A549 (cell line): ENCODE measurements at regions not wholly inside any gene's neighbourhood (a gene's known extent, or its start where the extent isn't known, plus 50 kb on each side); places are given as distances from the start of the nearest gene placed in this dataset.

Experiments used
- ATAC-seq, 2 experiments: fragments of 200-7000 bp in 1 of 2; fragments of >200 bp in 1 of 2; cut with Nextera tagmentation in 1 of 2; cut with Tn5 transposase in 1 of 2; 3 replicates each; pipeline versions ENCODE4 v1.8.0 to v1.9.1; 2018 to 2020; ENCODE audit warnings: mild to moderate bottlenecking in 1 of 2, moderate library complexity in 1 of 2
- CTCF ChIA-PET: fragments of 300-600 bp; sonication (Branson Sonifier 250); formaldehyde crosslinking; extraction: SDS; loops from one replicate; lab custom pipeline; 2021; ENCODE audit warnings: antibody characterized with exemption, inconsistent platforms; lab: Yijun Ruan, JAX
- POLR2A ChIA-PET: fragments of 350-600 bp; formaldehyde crosslinking; extraction: SDS; loops from one replicate; lab custom pipeline; 2021; ENCODE audit warnings: antibody characterized with exemption, inconsistent platforms; lab: Yijun Ruan, JAX
- DNase-seq, 2 experiments: peaks; one replicate each; pipeline versions ENCODE4 v3.0.0 to v3.0.0-alpha.2; 2011 to 2016; ENCODE audit warnings: low read depth in 1 of 2, low spot score in 1 of 2
- FAIRE-seq: peaks from 2 replicates; lab custom pipeline; 2011; peaks lifted over from hg19 to GRCh38; lab: Jason Lieb, UNC
- H3K27ac ChIP-seq, 2 experiments: fragments of >200 bp; sonication (Bioruptor Twin); formaldehyde crosslinking; 3 replicates each; pipeline ENCODE4 v1.5.1; 2016 to 2017
- H3K4me1 ChIP-seq: fragments of >200 bp; sonication (Bioruptor Twin); formaldehyde crosslinking; 3 replicates; pipeline ENCODE4 v1.6.1; 2016
- H3K4me2 ChIP-seq: fragments of >200 bp; sonication (Bioruptor Twin); formaldehyde crosslinking; 3 replicates; pipeline ENCODE4 v1.6.1; 2016
- H3K4me3 ChIP-seq: fragments of >200 bp; sonication (Bioruptor Twin); formaldehyde crosslinking; 3 replicates; pipeline ENCODE4 v1.5.1; 2016
- H3K9me3 ChIP-seq: fragments of >200 bp; sonication (Bioruptor Twin); formaldehyde crosslinking; 3 replicates; pipeline ENCODE4 v1.6.1; 2016
- BHLHE40 ChIP-seq: IDR thresholded peaks from 2 replicates; pipeline ENCODE4 v1.6.1; 2012; ENCODE audit warnings: low read depth, low read length, inconsistent platforms
- CEBPB ChIP-seq, 2 experiments: fragments of >200 bp in 1 of 2; sonication (Bioruptor Twin) in 1 of 2; formaldehyde crosslinking in 1 of 2; IDR thresholded peaks; 2 replicates each; pipeline ENCODE4 v1.6.1; 2012 to 2016
- CHD2 ChIP-seq: fragments of 150-350 bp; IDR thresholded peaks from 2 replicates; pipeline ENCODE4 v1.6.1; 2014; ENCODE audit warnings: low read length; ENCODE audit not compliant: partially characterized antibody
- EHMT2 ChIP-seq: fragments of 200-600 bp; sonication (generic); IDR thresholded peaks from 2 replicates; pipeline ENCODE4 v1.6.1; 2016; ENCODE audit warnings: antibody characterized with exemption, low read depth, mild to moderate bottlenecking, moderate library complexity
- ESRRA ChIP-seq: fragments of 150-350 bp; IDR thresholded peaks from 2 replicates; pipeline ENCODE4 v1.6.1; 2014; ENCODE audit warnings: mild to moderate bottlenecking, low read length, borderline replicate concordance
- FOSL2 ChIP-seq, 2 experiments: fragments of 450-650 bp in 1 of 2; fragments of >200 bp in 1 of 2; sonication (Bioruptor Twin) in 1 of 2; formaldehyde crosslinking; IDR thresholded peaks; 2 replicates each; pipeline versions ENCODE4 v1.5.0 to v1.6.1; 2016 to 2020; ENCODE audit warnings: mild to moderate bottlenecking in 1 of 2, moderate library complexity in 1 of 2
- GATA3 ChIP-seq: IDR thresholded peaks from 2 replicates; pipeline ENCODE4 v1.6.1; 2012; ENCODE audit warnings: borderline replicate concordance
- HOXB13 ChIP-seq: fragments of 250-450 bp; sonication (Bioruptor Pico); IDR thresholded peaks from 2 replicates; pipeline ENCODE4 v1.5.0; 2020; ENCODE audit warnings: low read depth, mild to moderate bottlenecking, moderate library complexity
- KDM1A ChIP-seq: fragments of 200-600 bp; sonication (generic); IDR thresholded peaks from 2 replicates; pipeline ENCODE4 v1.6.1; 2016; ENCODE audit warnings: low read depth, mild to moderate bottlenecking
- KDM5A ChIP-seq: fragments of 200-600 bp; sonication (generic); IDR thresholded peaks from 2 replicates; pipeline ENCODE4 v1.6.1; 2016; ENCODE audit warnings: antibody characterized with exemption, mild to moderate bottlenecking
- MAX ChIP-seq: IDR thresholded peaks from 2 replicates; pipeline ENCODE4 v1.6.1; 2012
- MAZ ChIP-seq: fragments of 150-350 bp; IDR thresholded peaks from 2 replicates; pipeline ENCODE4 v1.6.1; 2014; ENCODE audit warnings: antibody characterized with exemption, low read depth, low read length, borderline replicate concordance
- NFE2L2 ChIP-seq: fragments of 150-350 bp; conservative IDR thresholded peaks from 2 replicates; pipeline ENCODE4 v1.6.1; 2014; ENCODE audit warnings: low read length
- NPAS2 ChIP-seq: fragments of 250-450 bp; sonication (Bioruptor Pico); IDR thresholded peaks from 2 replicates; pipeline ENCODE4 v1.8.0; 2022; ENCODE audit warnings: mild to moderate bottlenecking, moderate library complexity, borderline replicate concordance
- NR3C1 ChIP-seq: fragments of >200 bp; sonication (Bioruptor Twin); formaldehyde crosslinking; IDR thresholded peaks from 3 replicates; pipeline ENCODE4 v1.6.1; 2017
- PHF8 ChIP-seq: fragments of 200-600 bp; sonication (generic); IDR thresholded peaks from 2 replicates; pipeline ENCODE4 v1.6.1; 2016; ENCODE audit warnings: low read depth, mild to moderate bottlenecking, antibody characterized with exemption, moderate library complexity, borderline replicate concordance
- POLR2A ChIP-seq: IDR thresholded peaks from 2 replicates; pipeline ENCODE4 v1.6.1; 2012; ENCODE audit warnings: mild to moderate bottlenecking, low read length
- RAD21 ChIP-seq, 2 experiments: fragments of >200 bp in 1 of 2; sonication (Bioruptor Twin) in 1 of 2; formaldehyde crosslinking in 1 of 2; IDR thresholded peaks in 1 of 2; conservative IDR thresholded peaks in 1 of 2; 2 replicates in 1 of 2; 3 replicates in 1 of 2; pipeline ENCODE4 v1.6.1; 2012 to 2018; ENCODE audit warnings: inconsistent platforms in 1 of 2
- RCOR1 ChIP-seq: fragments of 150-350 bp; IDR thresholded peaks from 2 replicates; pipeline ENCODE4 v1.6.1; 2014; ENCODE audit warnings: antibody characterized with exemption, low read length, low read depth
- RNF2 ChIP-seq: fragments of 200-600 bp; sonication (generic); IDR thresholded peaks from 2 replicates; pipeline ENCODE4 v1.6.1; 2016; ENCODE audit warnings: low read depth, mild to moderate bottlenecking, antibody characterized with exemption, moderate library complexity, borderline replicate concordance
- SREBF2 ChIP-seq: fragments of 450-650 bp; IDR thresholded peaks from 2 replicates; pipeline ENCODE4 v1.6.1; 2014; ENCODE audit warnings: mild to moderate bottlenecking, moderate library complexity
- TFCP2L1 ChIP-seq: fragments of 250-450 bp; sonication (Bioruptor Pico); IDR thresholded peaks from 2 replicates; pipeline ENCODE4 v1.5.0; 2021; ENCODE audit warnings: mild to moderate bottlenecking
- ZC3H11A ChIP-seq: fragments of 450-650 bp; IDR thresholded peaks from 2 replicates; pipeline ENCODE4 v1.6.1; 2014; ENCODE audit warnings: antibody characterized with exemption, mild to moderate bottlenecking
- ZFP36 ChIP-seq: fragments of 450-650 bp; IDR thresholded peaks from 2 replicates; pipeline ENCODE4 v1.6.1; 2014; ENCODE audit warnings: borderline replicate concordance; ENCODE audit not compliant: partially characterized antibody
- WGBS: methylation state at CpG from one replicate; pipeline ENCODE4 v1.1.6; 2017; ENCODE audit errors: missing lambda C conversion rate; 5-methylcytosine and 5-hydroxymethylcytosine counted together
- TF ChIP-seq, protein P1 (sequence below): fragments of 450-650 bp; IDR thresholded peaks from 2 replicates; pipeline ENCODE4 v1.6.1; 2014; ENCODE audit warnings: antibody characterized with exemption
- TF ChIP-seq, protein P2 (sequence below): fragments of 250-450 bp; sonication (Bioruptor Pico); IDR thresholded peaks from 2 replicates; pipeline ENCODE4 v1.5.0; 2021; ENCODE audit warnings: mild to moderate bottlenecking, moderate library complexity, borderline replicate concordance

GRCh38 chr18:27549335-27550039, 364.4 kb upstream of the CHST9 start:
- Histone ChIP-seq H3K4me1 (no peaks in the 10 kb centered on the region), H3K27ac (no peak overlapping the region), H3K4me3 (no peak overlapping the region), H3K9me3 (no peaks in the 10 kb centered on the region)
- WGBS: 14% methylated on average over 6 of the region's 6 CpGs
- no peak for ATAC-seq
- POLR2A ChIA-PET: no interaction called here
- DNase-seq: no peak
- TF ChIP-seq BHLHE40 (no peak), PHF8 (no peak), FOSL2 (IDR thresholded peaks at IDR 0.05) (no peak), FOSL2 (CRISPR knock-in tag; IDR thresholded peaks at IDR 0.05) (no peak), RCOR1 (no peak), POLR2A (no peak), NFE2L2 (no peak), KDM1A (no peak), RNF2 (no peak), ZC3H11A (no peak), NR3C1 (no peak), KDM5A (no peak), SREBF2 (no peak), CHD2 (no peak), EHMT2 (no peak), CEBPB (IDR thresholded peaks at IDR 0.05) (no peak), GATA3 (no peak), ESRRA (no peak)
- TF ChIP-seq, protein P1, sequence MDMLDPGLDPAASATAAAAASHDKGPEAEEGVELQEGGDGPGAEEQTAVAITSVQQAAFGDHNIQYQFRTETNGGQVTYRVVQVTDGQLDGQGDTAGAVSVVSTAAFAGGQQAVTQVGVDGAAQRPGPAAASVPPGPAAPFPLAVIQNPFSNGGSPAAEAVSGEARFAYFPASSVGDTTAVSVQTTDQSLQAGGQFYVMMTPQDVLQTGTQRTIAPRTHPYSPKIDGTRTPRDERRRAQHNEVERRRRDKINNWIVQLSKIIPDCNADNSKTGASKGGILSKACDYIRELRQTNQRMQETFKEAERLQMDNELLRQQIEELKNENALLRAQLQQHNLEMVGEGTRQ: no peak
- TF ChIP-seq, protein P2, sequence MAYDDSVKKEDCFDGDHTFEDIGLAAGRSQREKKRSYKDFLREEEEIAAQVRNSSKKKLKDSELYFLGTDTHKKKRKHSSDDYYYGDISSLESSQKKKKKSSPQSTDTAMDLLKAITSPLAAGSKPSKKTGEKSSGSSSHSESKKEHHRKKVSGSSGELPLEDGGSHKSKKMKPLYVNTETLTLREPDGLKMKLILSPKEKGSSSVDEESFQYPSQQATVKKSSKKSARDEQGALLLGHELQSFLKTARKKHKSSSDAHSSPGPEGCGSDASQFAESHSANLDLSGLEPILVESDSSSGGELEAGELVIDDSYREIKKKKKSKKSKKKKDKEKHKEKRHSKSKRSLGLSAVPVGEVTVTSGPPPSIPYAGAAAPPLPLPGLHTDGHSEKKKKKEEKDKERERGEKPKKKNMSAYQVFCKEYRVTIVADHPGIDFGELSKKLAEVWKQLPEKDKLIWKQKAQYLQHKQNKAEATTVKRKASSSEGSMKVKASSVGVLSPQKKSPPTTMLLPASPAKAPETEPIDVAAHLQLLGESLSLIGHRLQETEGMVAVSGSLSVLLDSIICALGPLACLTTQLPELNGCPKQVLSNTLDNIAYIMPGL (CRISPR knock-in tag): no peak
- TF ChIP-seq, all 56 proteins: peak for 0
- H3K4me2 ChIP-seq: no peak overlapping the region
- CTCF ChIA-PET: no interaction called here
- FAIRE-seq: no peak

- Histone ChIP-seq H3K4me1 (no peaks in the 10 kb centered on the region), H3K9me3 (no peaks in the 10 kb centered on the region), H3K4me3 (no peak overlapping the region), H3K27ac (no peak overlapping the region), H3K4me2 (no peak overlapping the region)
- ChIA-PET CTCF (no interaction called here), POLR2A (no interaction called here)
- no peak for ATAC-seq
- 21% methylated on average over 3 of the region's 3 CpGs for WGBS
- no peak for FAIRE-seq
- DNase-seq: no peak
- TF ChIP-seq HOXB13 (CRISPR knock-in tag) (no peak), MAX (no peak), MAZ (no peak), GATA3 (no peak), KDM5A (no peak), RAD21 (conservative IDR thresholded peaks at IDR 0.05 in 1 of 2, IDR thresholded peaks at IDR 0.05 in 1 of 2) (no peak), CHD2 (no peak), TFCP2L1 (no peak), NFE2L2 (no peak), KDM1A (no peak), ZFP36 (no peak), NPAS2 (CRISPR knock-in tag) (no peak)
- TF ChIP-seq, protein P1: no peak
Measured at GRCh38 chr18:27546991-27547390, 361.9 kb upstream of the CHST9 start.
